ENCODE measurements at regions not wholly inside any gene's neighbourhood (a gene's known extent, or its start where the extent isn't known, plus 50 kb on each side); places are given as distances from the start of the nearest gene placed in this dataset.
"Not testable (repeated sequence)": the region's sequence is repeated elsewhere in the genome, so short reads cannot be mapped to it uniquely, and the experiment has no call there.

- in situ Hi-C loops (cut with MboI; ENCODE audit: low sequenced_read_pairs, unreplicated experiment): no loop called here
- TF ChIP-seq CTCF (IDR thresholded peaks at IDR 0.05; ENCODE audit: borderline replicate concordance, control extremely low read depth, extremely low read depth, insufficient read depth, missing control alignments): no peak
- DNase-seq (ENCODE audit: low spot score): no peak
Observed at GRCh38 chr5:30385754-30386153, 807.7 kb upstream of the CDH6 start.

GRCh38 chr5:30384171-30384570, 809.3 kb upstream of the CDH6 start:
- TF ChIP-seq CTCF (IDR thresholded peaks at IDR 0.05; ENCODE audit: borderline replicate concordance, control extremely low read depth, extremely low read depth, insufficient read depth, missing control alignments): no peak
- in situ Hi-C loops (cut with MboI; ENCODE audit: low sequenced_read_pairs, unreplicated experiment): no loop called here
- DNase-seq (ENCODE audit: low spot score): no peak

- DNase-seq (ENCODE audit: low spot score): no peak
- TF ChIP-seq CTCF (IDR thresholded peaks at IDR 0.05; ENCODE audit: borderline replicate concordance, control extremely low read depth, extremely low read depth, insufficient read depth, missing control alignments): no peak
- in situ Hi-C loops (cut with MboI; ENCODE audit: low sequenced_read_pairs, unreplicated experiment): no loop called here
Observed at GRCh38 chr5:30380228-30380627, 813.3 kb upstream of the CDH6 start.

GRCh38 chr5:30376848-30377247, 816.6 kb upstream of the CDH6 start:
- in situ Hi-C loops (cut with MboI; ENCODE audit: low sequenced_read_pairs, unreplicated experiment): no loop called here
- TF ChIP-seq CTCF (IDR thresholded peaks at IDR 0.05; ENCODE audit: borderline replicate concordance, control extremely low read depth, extremely low read depth, insufficient read depth, missing control alignments): no peak
- no peak for DNase-seq (ENCODE audit: low spot score)

GRCh38 chr5:30368064-30368463, 825.4 kb upstream of the CDH6 start:
- no peak for TF ChIP-seq CTCF (IDR thresholded peaks at IDR 0.05; ENCODE audit: borderline replicate concordance, control extremely low read depth, extremely low read depth, insufficient read depth, missing control alignments)
- in situ Hi-C loops (cut with MboI; ENCODE audit: low sequenced_read_pairs, unreplicated experiment): no loop called here
- no peak for DNase-seq (ENCODE audit: low spot score)

GRCh38 chr5:30365031-30365430, 828.5 kb upstream of the CDH6 start:
- in situ Hi-C loops (cut with MboI; ENCODE audit: low sequenced_read_pairs, unreplicated experiment): not testable (repeated sequence)

GRCh38 chr5:30357371-30357770, 836.1 kb upstream of the CDH6 start:
- no peak for TF ChIP-seq CTCF (IDR thresholded peaks at IDR 0.05; ENCODE audit: borderline replicate concordance, control extremely low read depth, extremely low read depth, insufficient read depth, missing control alignments)
- in situ Hi-C loops (cut with MboI; ENCODE audit: low sequenced_read_pairs, unreplicated experiment): no loop called here
- no peak for DNase-seq (ENCODE audit: low spot score)

More at GRCh38 chr5:30365031-30365430, 828.5 kb upstream of the CDH6 start:
- not testable (repeated sequence) for DNase-seq (ENCODE audit: low spot score)

All from GM13976 (cell line).